WI38 (cell line): ENCODE measurements at regions not wholly inside any gene's neighbourhood (a gene's known extent, or its start where the extent isn't known, plus 50 kb on each side); places are given as distances from the start of the nearest gene placed in this dataset.

ENCODE experiments used
- H3K4me3 ChIP-seq: 2 replicates; pipeline ENCODE4 v1.5.1; 2011; ENCODE audit warnings: low read depth, mild to moderate bottlenecking, control low read depth, low read length
- CTCF ChIP-seq: IDR thresholded peaks from 2 replicates; pipeline ENCODE4 v1.5.1; 2012; ENCODE audit warnings: low read depth, mild to moderate bottlenecking, control low read depth, low read length

GRCh38 chr3:28971156-28971555, 309.7 kb upstream of the RBMS3 start:
- no peak for TF ChIP-seq CTCF
- H3K4me3 ChIP-seq: no peak overlapping the region

- no peak for TF ChIP-seq CTCF
These were observed 307.9 kb upstream of the RBMS3 start for GRCh38 chr3:28972921-28973320.

GRCh38 chr3:28973609-28974008, 307.3 kb upstream of the RBMS3 start:
- TF ChIP-seq CTCF: no peak
- no peak overlapping the region for H3K4me3 ChIP-seq

More at GRCh38 chr3:28972921-28973320, 307.9 kb upstream of the RBMS3 start:
- H3K4me3 ChIP-seq: no peak overlapping the region

GRCh38 chr3:28978092-28978491, 302.8 kb upstream of the RBMS3 start:
- no peak overlapping the region for H3K4me3 ChIP-seq
- no peak for TF ChIP-seq CTCF

GRCh38 chr3:28980131-28980530, 300.7 kb upstream of the RBMS3 start:
- no peak for TF ChIP-seq CTCF
- H3K4me3 ChIP-seq: no peak overlapping the region

- TF ChIP-seq CTCF: no peak
- no peak overlapping the region for H3K4me3 ChIP-seq
These were observed 300.2 kb upstream of the RBMS3 start for GRCh38 chr3:28980631-28981030.

GRCh38 chr3:28982906-28983305, 298.0 kb upstream of the RBMS3 start:
- no peak overlapping the region for H3K4me3 ChIP-seq
- no peak for TF ChIP-seq CTCF
